HS-5 (cell line): ENCODE measurements at regions not wholly inside any gene's neighbourhood (a gene's known extent, or its start where the extent isn't known, plus 50 kb on each side); places are given as distances from the start of the nearest gene placed in this dataset.

Experiments
- DNase-seq: peaks from one replicate; pipeline ENCODE4 v3.0.0-alpha.2; 2012; ENCODE audit warnings: low read depth

DNA sequence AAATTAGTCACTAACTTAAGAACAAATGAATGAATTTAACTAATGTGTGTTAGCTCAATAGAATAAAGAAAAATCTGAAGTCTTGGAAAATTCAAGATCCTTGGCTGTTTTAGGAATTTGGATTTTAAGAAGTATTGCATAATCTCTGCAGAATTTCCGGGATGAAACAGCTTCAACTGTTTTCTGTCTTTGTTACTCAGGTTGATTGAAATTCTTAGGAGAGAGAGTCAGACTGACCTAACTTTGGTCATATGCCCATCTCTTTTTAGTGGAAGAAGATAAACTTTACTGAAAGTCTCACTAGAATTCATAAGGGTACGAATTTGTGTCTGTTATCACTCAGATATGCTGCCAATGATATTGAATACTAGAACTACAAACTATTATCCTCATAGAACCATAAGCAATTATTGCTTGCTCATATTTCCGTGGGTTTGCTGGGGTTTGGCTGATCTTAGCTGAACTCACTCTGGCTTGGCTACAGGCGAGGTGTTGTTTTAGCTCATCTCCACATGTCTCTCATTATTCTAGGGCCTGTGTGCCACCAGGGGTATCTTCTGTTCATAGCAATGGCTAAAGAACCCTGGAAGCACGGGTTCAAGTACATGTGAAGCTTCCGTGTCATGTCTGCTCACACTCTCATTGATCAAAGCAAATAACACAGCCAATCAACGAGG, 257.4 kb upstream of the NOVA1 start:
- DNase-seq: peak; percentile 41

DNA sequence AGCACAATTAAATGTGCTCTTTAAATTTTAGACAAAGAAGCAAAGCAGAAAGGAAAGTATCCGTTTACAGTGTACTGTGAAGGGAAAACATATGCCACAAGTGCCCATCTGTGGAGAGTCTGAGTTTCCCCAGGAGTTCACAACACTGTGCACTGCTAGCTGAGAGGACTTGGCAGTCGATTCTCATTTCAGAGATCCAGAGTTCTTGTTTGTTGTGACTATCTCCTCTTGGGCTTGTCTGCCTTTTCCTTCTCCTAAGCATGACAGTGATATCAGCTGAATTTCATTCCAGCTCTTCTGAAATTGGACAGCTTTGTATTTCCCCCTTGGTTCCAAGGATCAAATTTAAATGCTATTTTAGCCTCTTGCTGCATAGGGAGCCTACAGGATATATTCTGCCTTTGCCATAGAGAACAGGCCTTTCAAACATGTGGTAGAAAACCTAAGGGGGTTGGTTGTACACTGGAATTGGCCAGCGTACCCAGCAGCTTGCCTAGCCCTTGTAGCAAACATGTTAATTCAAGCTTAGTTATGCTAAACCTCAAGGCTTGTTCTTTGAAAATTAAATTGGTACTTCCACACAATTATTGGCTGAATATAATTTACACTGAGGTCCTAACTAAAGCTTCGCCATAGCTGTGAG, 259.2 kb upstream of the NOVA1 start:
- no peak for DNase-seq

DNA sequence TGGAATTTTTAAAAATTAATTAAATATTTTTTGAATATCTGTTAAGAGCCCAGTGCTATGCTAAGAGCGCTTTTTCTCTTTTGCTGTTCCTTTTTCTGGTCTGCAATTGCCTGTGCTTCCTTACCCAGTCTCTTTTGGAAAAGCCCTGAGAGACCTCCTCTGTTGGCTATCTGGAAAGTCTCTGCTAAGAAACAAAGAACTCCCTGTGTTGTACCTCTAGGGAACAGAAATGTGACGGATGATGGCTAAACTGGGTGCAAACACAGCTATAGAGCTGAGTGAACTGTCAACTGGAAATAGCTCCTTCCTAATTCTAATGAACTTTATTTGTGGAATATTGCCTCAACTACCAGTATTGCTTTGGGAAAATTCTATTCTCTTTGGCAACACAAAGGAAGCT, 261.6 kb upstream of the NOVA1 start:
- DNase-seq: no peak

DNA sequence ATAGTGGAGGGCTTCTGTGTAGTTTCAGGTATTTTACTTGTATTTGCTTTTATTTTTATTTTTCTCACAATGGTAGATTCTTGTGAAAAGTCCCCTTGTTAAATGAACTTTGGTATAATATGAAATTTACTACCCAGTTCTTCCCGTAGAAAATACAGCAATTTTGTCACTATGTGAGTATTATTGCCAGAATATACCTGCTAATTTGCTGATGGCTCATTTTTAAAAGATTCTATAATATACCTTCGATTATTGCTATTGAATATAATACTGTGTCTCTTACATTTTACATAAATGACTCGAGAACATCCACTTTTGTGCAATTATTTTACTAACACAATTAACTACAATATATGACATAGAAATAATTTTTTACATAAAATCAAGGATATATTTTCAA, 262.3 kb upstream of the NOVA1 start:
- no peak for DNase-seq

DNA sequence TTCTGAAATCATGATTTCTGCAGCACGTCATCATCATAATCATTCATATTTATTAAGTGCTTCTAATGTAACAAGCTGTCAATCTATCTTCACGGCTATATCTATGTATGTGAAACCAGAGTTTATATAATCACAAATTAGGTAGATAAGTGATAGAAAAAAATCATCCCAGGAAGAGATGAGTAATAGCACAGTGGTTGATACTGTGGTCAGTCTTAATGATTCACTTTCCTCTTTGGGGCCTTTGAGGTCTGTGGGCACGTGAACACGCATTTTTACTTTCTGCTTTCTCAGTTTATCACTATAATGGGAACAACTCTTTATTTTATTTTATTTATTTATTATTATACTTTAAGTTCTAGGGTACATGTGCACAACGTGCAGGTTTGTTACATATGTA, 265.9 kb upstream of the NOVA1 start:
- peak; percentile 44 for DNase-seq

GRCh38 chr14:26866721-26867120, 268.9 kb upstream of the NOVA1 start:
- no peak for DNase-seq

- DNase-seq: no peak
Observed at GRCh38 chr14:26867171-26867757, 269.4 kb upstream of the NOVA1 start.

DNA sequence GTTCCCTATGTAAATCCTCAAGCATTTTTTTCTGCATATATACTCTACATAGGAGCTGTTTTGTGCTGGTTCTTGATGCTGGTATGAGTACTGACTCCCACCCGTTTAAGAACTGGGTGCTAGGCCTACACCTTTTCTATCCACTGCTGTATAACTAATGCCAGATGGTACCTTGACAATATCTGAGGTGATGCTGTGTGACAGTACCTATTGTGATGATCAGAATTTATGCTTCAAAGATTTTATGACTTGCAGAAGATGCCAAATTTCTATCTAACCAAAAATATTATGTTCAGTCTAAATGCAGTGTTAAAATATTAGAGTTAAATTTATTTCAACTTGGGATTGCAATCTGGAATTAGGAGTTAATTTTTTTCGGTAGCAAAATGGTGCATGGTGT, 272.3 kb upstream of the NOVA1 start:
- DNase-seq: no peak

GRCh38 chr14:26870722-26871617, 273.1 kb upstream of the NOVA1 start:
- no peak for DNase-seq

DNA sequence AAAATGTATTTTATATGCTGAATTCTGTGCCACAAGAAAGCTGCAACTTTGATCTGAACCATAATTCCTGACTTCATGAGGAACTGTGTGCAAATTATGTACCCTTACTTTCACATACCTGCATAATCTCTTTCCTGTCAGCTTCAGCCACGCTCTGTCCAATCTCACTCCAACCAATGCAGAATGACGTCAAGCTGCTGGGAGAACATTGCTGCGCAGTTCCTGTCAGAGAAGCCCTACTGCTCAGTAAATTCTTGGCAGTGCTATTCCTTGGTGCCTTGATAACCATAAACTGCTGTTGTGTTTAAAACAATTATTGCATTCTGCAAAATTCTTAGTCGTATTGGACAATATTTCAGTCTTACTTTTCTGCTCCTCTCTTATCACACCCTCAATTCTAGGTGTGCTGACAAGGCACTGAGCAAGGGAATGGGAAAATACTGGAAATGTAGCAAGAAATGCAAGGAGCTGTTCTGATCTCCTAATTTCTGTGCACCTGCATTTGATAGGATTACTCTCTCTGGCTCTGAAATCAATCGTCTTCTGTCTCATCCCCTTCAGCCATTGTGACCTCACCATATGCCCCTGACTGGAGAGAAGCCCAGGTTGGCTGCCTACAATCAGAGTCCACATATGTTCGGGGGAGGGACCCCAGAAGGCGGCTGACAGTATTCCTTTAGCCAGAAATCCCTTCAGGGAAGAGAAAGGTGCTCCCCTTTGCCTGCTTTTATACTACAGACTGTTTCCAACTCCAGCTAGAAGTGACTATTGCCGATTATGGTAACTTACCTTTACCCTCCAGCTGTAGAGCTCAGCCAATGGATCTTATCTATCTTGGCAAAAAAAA, 274.9 kb upstream of the NOVA1 start:
- DNase-seq: no peak

GRCh38 chr14:26873362-26873960, 275.6 kb upstream of the NOVA1 start:
- DNase-seq: no peak

DNA sequence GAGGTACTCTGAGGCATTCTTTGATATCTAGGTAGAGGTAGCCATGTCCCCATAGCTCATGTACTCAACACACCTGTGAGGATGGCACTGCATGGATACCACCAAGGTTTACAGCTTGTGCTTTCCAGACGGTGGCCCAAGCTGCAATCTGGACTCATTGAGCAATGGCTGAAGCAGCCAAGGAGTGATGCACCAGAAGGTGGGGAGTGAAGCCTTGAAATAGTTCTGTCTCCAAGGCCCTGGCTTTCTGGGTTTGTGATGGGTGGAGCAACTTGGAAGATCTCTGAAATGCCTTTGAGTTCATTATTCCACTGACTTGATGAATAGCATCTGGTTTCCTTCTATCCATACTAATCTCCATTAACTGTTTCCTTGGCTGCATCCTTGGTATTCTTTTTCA, 290.0 kb upstream of the NOVA1 start:
- DNase-seq: no peak

GRCh38 chr14:26888592-26888991, 290.8 kb upstream of the NOVA1 start:
- no peak for DNase-seq

DNA sequence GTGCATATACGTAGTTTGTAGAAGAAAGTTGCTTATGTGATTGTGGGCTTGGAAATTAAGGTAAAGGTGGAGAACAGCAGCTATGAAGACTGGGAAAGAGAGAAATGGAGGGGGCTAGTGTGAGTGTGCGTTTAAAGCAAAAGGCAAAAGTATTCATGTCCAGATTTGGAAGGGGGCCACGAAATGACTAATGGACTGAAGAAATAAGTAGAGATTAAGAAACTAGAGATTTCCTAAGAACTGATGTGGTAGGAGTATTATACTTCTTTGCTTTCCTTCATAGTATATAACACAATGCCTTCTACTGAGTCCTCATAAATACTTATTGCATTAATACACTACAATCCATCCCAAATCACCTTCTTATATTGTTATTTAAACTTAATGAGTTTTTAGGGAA, 298.6 kb upstream of the NOVA1 start:
- DNase-seq: peak; percentile 54

DNA sequence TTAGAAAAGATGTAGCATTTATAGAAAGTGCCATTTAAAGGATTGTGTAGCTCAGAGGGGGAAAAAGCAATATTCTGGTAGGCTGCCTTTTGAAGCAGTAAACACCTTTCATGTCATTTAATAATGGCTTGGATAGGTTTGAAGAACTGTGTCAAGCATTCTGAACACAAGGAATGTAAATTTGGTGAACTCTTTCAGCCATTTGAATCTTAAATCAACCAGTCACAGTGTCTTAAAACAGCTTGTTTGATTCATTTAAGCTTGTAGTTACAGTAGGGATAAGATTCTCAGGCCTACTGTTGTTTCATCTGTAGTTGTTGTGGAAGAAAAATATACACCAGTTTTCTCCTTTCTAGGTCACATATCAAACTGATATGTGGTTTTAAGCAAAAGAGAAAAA, 299.4 kb upstream of the NOVA1 start:
- no peak for DNase-seq

- DNase-seq: no peak
Observed at GRCh38 chr14:26905229-26905628, 307.4 kb upstream of the NOVA1 start.

DNA sequence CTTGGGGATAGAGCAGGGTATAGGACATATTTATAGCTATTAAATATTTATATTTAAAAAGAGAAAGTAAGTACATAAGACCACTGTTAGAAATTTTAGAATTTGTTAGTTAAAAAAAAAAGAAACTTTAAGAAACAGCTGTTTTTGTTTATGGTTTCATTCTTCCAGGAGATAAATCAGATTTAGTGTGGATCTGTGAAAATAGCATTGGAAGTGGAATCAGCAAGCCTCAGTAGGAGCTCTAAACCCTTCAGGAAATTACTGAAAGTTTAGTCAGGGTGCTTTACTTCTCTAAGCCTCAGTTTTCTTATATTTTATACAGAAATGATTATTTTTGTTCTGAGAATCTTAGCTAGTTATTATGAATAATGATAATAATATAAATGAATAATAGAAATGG, 316.0 kb upstream of the NOVA1 start:
- DNase-seq: no peak

DNA sequence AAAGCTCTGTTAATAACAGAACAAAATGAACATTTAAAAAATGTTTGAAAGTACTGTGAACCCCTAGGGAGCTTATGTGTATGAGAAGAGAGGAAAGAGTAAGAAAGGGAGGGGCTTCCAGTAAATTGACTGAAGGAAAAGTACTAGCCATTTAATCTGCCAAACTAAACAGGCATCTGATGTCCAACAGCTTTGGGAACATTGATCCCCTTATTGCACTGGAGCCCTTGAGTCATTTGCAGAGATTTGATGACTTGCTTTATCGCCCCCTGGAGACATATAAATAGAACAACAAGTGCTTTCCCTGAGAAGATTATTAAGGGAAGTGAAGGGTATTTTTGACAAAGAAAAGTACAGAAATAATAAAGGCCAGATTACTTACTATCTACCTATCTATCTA, 319.3 kb upstream of the NOVA1 start:
- DNase-seq: no peak

DNA sequence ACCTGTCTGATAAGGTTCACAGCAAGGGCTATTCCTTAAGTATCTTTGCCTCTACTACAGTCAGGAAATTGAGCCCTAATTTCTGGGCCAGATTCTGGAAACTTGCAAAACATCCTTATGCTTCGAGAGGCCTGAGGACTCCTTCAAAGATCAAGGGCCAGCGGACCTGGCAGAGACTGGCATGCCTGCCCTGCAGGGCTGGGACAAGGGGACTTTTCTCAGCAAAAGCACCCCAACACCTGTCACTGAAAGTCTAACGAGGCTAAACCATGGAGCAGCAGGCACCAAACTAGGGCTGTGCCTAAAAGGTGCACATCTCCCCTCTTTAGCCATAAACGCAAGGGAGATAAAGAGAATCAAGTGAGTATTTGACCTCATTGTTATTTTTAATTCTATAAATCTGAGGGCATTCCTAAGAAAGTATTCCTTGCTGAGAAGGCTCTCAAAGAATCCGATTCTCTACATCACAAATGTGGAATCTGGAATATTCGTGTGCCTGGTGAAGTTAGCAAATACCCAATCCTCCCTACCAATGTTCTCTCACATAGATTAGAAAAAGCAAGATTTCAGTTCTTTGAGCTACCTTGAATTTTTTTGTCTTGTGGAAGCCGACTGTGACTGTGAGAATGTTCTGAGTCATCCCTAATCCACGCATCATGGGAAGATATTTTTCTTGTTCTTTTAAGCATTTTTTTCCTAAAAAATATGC, 328.2 kb upstream of the NOVA1 start:
- no peak for DNase-seq

- no peak for DNase-seq
Observed at GRCh38 chr14:26926585-26926984, 328.8 kb upstream of the NOVA1 start.

DNA sequence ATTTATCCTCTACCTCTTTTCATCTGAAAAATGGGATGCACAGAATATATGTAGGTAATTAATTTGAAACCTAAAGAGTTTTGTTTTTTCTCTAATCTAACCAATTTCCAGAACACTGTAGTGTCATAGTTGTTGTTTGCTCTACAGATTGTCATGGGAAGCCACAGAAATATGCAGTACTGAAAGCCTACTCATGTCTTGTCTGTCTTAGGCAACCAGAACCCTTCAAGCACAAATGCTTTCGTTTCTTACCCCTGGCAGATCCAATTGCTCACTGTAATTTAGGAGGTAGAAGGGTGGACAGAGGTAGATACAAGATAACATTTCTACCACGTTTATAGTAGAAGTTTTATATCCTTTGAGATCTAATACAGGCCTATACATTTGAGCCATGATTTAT, 330.2 kb upstream of the NOVA1 start:
- DNase-seq: no peak
